ENCODE measurements at regions not wholly inside any gene's neighbourhood (a gene's known extent, or its start where the extent isn't known, plus 50 kb on each side); places are given as distances from the start of the nearest gene placed in this dataset.

DNA sequence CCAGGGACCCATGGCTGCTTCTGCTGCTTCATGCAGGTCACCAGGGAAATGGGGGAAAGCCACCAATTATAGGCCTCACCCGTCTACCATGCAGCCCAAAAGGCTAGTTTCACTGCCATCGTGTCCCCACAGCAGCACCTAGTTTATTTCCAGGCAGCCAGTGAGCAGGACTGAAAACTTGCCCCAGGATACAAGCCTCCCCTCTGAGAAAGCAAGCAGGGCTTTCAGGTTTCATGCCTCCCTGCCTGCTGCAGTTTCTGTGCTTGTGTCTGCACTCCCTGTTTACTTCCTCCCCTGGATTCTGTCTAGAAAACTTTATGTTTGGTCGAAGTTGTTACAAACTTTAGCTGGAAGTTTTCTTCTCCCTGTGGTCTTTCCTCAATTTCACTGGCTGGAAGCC is 319.1 kb downstream of the ANXA1 start:
- DNase-seq: no peak

DNA sequence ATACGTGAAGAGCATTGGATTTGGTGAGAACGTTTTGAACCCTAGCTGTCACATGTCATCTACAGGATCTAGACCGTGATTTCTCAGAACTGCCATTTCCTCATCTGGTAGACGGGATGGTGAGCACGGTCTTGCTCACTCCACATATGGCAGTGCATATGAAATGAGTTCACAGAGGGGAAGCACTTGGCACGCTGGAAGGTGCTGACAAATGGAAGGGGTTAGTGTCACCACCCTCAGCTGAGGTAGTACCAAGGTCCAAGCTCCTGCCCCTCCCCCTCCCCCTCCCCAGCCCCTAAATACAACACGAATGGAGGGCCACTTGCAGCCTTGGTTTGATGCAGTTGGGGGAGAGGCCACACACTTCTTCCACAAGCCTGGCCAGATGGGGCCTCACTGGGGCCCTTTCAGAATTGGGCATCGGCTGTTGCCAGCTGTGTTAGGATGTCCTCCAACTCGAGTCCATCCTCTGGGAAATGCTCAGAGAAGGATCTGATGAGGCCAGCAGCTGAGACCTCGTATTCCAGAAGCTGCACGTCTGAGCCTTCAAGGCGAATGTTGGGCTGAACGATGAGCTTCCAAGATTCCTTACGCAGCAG is 322.4 kb downstream of the ANXA1 start:
- no peak for DNase-seq

DNA sequence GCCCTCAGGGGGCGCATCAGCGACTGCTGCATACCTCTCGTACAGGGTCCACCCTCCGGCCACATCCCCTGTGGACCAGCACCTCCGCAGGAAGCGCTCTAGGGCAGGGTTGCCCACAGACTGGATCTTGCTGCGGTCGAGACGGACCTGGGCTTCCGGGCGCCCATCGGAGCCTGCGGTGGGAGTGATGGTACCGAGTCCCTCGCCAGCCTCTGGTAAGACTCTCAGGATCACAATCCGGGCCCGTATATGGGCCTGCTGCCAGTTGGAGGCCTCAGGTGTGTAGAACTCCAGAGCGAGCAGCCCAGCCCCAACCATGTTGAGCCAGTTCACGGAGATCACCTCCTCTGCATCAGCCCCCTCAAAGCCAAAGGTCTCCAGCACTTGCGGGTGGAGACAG is 323.0 kb downstream of the ANXA1 start:
- no peak for DNase-seq

DNA sequence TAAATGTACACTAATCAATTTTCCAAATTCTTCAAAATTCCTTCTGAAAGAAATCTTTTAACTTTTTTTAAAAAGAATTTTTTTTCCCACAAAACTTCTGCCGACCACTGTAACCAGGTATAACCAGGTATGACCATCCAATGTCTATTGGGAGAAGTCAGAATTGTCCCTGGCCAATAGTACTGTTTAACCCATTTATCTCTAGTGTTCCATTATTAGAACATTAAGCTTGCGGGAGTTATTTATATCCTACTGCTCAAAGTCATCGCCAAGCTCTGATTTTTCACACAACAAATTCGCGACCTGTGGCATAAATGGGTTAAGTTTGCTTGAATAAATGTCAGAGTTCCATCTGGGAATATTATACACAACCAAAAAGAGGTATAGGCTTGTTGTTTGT is 343.2 kb downstream of the ANXA1 start:
- DNase-seq: no peak

DNA sequence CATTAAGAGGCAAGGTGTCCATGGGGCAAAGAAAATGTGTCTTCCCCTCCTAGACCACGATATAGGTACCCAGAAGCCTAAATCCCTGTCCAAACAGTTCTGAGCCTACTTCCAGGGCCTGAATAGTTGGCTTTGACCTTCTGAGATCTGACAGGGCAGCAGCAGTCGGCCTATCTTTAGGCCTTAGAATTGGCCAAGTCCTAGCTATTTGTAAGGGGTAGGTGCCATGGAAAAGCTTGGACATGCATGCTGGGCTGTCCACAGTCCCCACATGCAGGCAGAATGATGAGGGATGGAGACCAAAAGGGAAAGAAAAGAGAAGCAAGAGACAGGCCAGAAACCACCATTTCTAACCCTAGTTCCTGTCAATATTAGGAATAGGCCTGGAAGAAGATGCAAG is 346.1 kb downstream of the ANXA1 start:
- DNase-seq: no peak

DNA sequence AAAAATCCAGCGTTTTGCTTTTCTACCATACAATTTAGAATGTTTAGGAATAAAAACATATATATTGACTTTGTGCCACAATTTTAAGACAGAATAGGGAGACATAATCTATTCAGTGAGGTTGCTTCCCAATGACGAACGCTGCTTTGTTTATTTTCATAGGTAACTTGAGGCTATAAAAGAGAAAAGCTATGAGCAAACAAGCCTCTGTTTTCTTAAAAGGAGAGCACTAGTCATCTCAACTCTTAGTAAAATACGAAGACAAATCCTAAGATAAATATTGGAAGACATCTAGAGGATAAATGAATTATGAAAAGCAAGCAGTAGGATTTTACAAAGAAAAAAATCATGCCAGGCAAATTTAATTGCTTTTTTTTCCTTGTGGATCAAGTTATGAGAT is 363.6 kb downstream of the ANXA1 start:
- DNase-seq: no peak

DNA sequence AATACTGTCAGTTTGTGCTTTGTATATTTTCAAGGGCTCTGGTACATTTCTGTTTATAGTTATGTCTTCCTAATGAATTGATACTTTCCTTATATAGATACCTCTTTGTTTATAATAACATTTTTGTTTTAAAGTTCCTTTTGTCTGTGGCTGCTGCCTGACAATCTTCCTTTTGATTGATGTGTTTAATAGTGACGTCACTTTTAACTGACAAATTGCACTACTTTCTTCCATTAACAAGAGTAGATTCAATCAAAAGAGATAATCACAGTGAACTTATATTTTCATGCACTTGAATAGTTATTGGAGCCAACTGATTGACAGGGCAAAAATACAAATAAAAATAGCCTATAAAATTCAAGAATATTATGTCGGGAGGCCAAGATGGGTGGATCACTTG is 371.7 kb downstream of the ANXA1 start:
- no peak for DNase-seq

DNA sequence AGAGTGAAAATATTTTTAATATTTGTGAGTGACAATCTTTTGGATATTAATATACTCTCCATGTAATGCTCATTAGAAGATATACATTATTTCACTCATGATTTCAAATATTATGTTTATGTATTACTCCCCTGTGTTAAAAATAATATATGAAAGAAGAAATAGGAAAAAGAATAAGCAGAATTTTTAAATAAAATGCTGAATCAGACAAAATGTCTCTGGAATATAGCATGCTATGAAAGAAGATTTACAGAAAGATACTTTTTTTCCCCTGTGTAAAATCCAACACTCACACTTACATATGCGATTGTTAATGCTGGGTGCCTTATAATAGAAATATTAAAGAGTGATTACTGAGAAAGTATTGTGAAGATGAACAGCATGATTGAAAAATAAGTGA is 373.7 kb downstream of the ANXA1 start:
- no peak for DNase-seq

DNA sequence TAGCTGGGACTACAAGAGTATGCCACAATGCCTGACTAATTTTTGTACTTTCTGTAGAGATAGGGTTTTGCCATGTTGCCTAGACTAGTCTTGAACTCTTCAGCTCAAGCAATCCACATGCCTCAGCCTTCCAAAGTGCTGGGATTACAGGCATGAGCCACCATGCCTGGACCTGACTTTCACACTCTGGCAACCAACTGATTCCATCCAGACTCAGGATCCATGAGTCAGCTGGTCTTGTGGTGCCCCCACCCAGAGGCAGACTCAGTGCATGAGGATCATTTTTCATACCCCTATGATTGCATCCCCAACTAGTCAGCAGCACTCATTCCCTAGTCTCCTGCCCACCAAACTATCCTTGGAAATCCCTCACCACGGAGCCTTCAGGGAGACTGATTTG is 375.9 kb downstream of the ANXA1 start:
- no peak for DNase-seq

DNA sequence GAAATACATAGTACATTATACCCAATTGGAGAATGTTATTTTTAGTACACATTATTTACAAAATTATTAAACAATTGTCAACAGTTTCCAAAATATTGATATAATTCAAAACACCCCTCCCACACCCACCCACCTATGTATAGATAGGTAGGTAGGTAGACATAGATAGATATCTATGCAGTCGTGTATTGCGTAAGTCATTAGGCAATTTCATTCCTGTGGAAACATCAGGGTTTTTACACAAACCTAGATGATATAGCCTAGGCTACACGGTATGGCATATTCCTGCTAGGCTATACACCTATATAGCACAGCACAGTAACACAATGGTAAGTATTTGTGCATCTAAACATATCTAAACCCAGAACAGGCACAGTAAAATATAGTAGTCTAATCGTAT is 377.3 kb downstream of the ANXA1 start:
- DNase-seq: no peak

DNA sequence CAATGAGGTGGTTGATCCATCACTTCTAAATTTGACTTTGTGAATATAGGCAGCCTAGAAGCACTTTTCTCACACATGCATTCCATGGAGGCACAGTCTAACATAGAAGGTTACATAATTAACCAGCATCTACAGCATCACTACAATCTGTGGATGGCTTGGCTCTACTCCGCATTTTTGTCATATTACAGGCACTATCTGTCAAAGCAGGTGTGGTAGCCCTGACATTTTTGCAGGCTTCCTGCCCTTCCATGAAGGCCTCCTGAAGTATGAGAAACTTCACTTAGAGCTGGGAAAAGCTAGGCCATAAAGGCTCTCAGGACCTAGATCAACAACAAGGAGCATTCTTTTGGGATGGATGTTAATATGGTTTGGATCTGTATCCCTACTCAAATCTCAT is 378.0 kb downstream of the ANXA1 start:
- no peak for DNase-seq

DNA sequence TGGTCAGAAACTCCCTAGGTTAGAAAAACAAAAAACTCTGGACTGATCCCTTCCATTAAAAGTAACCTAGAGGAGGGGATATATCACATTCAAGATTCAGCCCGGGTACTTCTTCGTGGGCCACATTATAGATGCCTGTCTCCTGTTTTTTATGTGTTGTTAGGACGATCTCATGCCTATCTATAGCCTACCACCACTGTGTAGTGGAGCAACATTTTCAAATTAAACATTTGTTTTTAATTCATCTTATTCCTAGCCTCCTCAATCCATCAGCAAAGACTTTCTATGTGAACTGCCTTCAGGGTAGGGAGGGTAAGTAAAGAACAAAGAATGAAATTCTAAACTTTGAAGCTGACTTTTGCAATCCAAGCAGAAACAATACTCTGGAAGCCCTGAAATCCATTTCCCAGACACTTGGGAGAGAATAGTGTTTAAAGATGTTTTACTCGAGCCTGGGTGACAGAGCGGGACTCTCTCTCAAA is 379.4 kb downstream of the ANXA1 start:
- no peak for DNase-seq

DNA sequence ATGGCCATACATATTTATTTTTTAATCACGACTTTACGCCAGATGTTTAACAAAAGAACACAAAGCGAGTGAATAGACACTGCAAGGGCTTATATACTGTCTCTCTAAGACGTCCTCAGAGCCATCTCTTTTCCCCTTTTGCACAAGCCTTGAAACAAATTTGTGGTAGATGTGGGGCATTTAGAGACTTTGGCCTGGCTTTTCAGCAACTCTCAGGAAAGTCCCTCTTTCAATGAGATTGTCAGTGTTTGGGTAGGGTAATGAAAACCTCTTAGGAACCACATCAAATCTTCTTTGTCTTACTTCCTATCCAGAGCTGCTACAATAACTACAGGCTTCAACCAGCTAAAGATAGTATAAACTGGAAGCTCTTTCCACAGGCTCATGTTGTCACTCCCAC is 380.0 kb downstream of the ANXA1 start:
- DNase-seq: no peak

DNA sequence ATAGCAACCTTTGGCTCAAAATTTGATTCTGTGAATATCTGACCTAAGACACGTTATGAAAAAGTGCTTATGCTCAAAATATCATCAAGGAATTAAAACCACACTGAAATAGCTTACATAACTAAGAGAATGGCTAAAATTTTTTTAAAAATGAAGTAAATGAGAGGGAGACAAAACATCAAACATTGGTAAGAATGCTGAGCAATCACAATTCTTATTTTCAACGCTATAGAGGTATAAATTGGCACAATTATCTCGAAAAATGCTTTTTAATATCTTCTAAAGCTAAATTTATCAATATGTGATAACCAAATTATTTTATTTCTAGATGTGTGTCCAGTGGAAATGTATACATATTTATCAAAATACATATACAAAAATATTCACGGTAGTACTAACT is 381.3 kb downstream of the ANXA1 start:
- DNase-seq: no peak

DNA sequence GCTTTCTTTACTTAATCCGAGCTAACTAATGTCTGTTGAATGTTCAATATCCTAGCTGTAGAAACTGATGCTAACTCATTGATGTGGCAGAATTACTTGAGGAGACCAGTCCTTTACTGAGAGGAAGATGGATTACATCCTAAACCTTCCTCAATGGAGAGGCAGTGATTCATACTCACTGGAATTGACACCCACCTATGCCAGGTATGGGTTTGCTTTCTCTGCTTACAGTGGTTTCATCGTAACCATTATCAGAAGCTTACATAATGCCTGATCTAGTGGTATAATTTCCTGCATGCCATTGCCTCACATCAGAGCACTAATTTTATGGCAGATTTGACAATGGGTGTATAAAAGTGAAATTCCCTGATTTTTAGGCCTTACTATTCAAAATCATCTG is 384.7 kb downstream of the ANXA1 start:
- no peak for DNase-seq

DNA sequence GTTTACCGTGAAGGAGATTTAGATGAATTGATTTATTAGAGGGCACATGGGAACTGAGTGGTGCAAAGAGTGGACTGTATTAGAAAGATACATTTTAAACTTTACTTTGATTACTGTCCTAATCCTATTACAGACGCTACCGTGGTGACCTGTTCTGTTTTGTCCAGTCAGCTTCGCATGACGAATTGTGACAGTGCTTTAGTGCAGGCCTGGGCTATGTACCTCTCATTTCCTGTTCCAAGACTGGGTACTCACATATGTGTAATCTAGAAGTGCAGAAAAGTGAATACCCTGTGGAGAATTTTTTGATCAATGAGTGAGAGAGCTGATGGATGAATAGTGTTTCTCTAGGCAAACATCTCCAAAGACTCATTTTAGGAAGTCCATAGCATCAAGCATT is 385.9 kb downstream of the ANXA1 start:
- DNase-seq: no peak

DNA sequence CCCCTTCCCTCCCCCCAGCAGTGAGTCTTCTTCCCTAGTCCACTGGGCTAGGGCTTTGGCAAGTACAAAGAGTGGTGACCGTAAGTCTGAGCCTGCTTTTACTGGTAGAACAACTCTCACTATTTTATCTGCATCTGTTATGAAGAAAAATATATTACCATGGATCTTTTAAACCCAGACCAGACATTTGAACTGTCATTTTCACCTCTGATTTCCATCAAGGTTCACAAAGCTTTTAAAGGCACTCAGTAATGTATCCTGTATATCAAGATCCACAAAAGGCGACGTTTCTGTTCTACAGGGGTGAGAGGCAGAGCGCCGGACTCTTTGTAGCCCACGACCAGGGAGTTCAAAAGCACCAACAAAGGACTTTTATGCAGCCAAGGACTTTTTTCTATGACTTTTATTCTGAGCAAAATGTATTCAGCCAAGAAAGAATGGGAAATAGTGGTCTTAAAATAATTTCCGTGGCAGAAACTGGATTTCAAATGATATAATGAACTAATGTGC is 388.3 kb downstream of the ANXA1 start:
- no peak for DNase-seq

DNA sequence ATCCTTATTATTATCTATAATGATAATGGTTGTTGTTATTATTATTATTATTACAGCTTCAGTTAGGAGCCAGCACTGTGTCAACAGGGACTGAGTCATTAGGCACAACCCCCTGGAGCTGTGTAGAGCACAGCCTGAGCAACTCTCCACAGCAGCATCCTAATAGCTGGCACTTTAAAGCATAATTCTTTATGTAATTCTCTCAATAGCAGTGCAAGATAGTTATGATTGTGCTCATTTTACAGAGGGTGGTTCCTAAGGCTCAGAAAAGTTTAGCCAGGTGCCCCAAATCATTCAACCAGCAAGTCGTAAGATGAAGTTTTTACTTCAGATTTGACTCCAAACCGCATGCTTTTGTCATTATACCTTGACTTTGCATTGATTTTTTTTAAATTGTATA is 390.3 kb downstream of the ANXA1 start:
- no peak for DNase-seq

DNA sequence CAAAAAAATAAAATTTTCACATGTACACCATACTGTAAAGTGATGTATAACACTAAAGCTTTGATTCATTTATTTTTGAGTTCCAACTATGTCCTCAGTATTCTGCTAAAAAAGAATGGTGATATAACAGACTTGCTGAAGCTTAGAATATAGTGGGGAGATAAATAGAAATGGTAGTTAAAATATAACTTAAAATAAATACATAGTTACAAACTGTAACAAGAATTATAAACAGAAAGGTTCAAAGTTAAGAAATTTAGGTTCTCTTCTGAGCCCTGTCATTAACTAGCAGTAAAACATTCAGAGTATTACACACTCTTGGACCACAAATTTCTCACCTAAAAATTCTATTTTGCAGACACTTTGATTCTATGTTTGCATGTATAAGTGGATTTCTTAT is 392.1 kb downstream of the ANXA1 start:
- DNase-seq: no peak

DNA sequence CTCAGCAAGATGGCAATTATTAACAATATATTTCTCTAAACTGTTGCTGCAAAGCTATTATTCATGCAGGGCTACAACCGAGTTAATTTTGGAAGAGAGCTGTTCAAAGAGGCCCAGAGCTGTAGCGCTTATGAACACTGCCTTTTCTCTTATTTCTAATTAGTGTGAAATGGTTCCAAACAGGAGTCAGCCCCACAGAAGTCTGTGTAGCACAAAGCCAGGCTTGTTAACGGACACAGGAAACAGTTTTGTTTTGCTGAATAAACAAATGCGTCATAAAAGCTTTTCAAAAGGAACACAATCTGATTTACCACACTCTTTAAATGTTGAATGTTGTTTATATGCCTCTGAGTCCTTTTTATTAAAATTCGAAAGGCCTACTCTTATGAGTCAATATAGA is 396.5 kb downstream of the ANXA1 start:
- no peak for DNase-seq

DNA sequence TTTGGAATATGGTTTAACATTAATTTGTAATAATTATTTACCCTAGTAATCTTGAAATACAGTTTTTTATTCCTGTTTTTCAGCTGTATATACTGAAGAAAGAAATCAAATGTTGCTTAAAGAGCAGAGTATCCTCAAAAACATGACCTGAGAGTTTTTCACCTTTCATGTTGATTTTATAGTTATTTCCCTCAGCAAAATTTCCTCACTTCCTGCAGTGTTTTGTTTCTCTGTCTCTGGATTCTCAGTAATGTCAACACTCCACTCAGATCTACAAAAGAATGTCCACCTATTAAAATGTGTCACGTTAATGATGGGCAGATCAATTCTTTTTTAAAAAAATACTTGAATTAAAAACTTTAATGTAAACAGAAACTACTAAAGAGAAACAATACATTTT is 398.3 kb downstream of the ANXA1 start:
- DNase-seq: no peak

DNA sequence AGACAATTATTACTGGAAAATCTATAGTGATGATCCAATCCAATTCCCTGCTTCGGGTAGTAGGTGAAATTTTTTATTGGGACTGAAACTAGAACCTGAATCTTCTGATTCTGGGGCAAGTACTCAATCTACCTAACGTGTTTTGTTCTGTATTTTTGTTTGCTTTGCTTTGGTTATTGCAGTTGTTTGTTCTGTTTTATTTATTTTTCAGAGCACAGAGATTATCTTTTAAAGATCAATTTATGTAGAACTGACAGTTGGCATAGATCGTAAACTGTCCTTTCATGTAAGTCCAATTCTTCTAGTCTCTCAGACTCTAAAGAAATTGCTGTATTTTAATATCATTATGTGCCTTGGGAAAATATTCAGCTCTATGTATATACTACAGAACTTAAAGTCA is 401.6 kb downstream of the ANXA1 start:
- DNase-seq: no peak

DNA sequence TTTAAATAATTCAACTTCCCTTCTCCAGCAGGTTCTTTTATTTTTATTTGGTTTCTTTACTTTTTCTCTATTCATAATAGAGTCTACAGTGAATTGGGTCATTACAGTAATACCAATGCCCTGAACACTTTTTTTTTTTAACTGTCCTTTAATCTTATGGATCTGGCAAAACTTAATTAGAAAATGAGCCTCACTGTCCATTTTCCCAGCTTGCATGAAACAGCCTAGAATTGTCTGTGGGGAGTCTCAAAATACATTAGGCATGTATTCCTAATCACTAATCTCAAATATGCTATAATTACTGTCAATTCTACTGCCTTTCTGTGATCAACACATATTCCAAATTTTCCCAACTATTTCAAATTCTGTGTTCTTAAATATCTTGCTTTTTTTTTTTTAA is 406.8 kb downstream of the ANXA1 start:
- no peak for DNase-seq

DNA sequence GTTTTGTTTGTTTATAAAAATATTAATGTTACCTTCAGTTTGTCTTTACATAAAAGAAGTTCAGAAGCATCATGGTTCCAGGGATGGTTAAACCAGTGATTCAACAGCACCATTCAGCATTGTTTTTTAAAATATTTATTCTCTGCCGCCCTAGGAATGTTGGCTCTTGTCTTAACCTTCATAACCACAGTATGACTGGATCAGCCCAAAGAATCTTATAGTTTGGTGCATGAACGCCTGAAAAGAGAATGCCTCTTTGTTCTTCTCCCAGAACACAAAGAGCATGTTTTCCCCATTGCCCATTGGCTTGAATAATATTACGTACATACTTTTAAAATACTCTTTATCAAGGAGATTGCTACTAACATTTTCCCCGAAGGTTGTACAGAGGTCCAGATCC is 413.4 kb downstream of the ANXA1 start:
- no peak for DNase-seq

DNA sequence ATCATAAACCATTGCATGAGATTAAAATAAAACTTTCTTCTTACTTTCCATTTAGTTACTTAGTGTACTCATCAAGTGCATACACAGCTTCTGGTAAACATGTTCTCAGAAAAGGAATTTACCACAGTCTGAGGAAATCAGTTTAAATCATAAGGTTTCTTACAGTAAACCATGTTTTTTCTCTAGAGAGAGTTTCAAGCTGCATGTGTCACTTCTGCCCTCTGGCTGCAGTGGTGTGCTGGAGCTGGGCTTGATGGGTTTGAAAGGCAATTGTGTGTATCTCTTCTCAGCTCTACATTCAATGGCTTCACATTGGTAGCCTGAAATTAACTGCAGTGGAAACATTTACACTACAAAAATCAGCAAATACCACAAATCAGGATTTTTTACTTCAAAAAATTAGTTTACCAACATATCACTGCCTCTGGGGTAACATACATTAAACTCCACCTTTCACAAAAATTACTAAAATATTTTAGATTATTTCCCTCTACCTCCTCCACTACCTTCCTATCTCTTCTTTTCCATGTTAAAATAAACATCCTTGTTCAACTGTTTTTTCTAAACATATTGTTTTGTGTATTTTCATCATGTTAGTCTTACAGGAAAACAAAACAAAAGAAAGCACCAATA is 414.3 kb downstream of the ANXA1 start:
- no peak for DNase-seq

Measured in activated gamma-delta T cell treated with Interleukin-2 at 50 U/mL for 16 hours (primary cell).